ENCODE measurements at regions not wholly inside any gene's neighbourhood (a gene's known extent, or its start where the extent isn't known, plus 50 kb on each side); places are given as distances from the start of the nearest gene placed in this dataset.

GRCh38 chr12:119249383-119250155 lies 70.8 kb downstream of the HSPB8 start:
- TF ChIP-seq, protein P1, sequence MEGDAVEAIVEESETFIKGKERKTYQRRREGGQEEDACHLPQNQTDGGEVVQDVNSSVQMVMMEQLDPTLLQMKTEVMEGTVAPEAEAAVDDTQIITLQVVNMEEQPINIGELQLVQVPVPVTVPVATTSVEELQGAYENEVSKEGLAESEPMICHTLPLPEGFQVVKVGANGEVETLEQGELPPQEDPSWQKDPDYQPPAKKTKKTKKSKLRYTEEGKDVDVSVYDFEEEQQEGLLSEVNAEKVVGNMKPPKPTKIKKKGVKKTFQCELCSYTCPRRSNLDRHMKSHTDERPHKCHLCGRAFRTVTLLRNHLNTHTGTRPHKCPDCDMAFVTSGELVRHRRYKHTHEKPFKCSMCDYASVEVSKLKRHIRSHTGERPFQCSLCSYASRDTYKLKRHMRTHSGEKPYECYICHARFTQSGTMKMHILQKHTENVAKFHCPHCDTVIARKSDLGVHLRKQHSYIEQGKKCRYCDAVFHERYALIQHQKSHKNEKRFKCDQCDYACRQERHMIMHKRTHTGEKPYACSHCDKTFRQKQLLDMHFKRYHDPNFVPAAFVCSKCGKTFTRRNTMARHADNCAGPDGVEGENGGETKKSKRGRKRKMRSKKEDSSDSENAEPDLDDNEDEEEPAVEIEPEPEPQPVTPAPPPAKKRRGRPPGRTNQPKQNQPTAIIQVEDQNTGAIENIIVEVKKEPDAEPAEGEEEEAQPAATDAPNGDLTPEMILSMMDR (IDR thresholded peaks at IDR 0.05), result no peak
- TF ChIP-seq POLR2A (IDR thresholded peaks at IDR 0.05), result no peak
